ENCODE measurements at regions not wholly inside any gene's neighbourhood (a gene's known extent, or its start where the extent isn't known, plus 50 kb on each side); places are given as distances from the start of the nearest gene placed in this dataset.
"Not testable (repeated sequence)": the region's sequence is repeated elsewhere in the genome, so short reads cannot be mapped to it uniquely, and the experiment has no call there.

DNA sequence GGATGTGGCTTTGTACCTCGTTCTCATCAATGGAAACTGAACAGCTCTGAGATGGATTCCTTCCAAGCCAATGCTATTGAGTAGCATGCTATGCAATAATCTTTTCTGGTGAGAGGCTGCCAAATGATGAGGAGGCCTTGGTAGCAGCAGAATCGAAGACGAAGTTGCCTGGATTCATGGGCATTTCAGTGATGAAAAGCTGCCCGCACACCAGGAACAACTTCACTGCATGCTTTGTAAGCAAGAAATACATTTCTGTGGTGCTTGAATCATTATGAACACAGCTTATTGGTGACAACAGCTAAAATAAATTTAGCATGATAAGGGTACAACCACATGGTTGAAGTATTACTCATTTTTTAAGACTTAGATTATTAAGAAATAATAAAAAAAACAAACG is 246.8 kb upstream of the ROBO1 start:
- DNase-seq = no peak

DNA sequence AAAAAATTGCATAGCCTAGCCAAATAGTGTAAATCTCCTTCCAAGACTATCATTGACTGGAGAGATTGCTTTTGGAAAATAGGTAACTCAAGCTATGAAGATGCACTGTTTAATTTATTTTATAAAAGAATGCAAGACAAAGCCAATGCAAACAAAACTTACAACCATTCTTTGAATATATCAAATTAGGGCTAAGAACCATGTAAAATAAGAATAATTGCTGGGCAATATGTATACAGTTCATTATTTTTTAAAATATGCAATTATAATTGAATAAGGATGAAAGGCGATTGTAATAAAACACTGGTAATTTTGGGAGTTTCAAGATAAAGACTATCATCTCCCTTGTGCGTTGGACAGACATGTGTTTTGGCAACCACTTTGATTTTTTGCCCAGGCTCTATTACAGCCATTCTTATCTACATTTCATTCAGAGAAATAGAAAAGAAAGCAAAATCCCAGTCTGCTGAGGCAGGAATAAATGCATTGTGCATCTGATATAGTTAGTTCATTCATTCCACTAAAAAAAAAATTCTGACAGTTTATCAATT is 242.3 kb upstream of the ROBO1 start:
- no peak for DNase-seq

DNA sequence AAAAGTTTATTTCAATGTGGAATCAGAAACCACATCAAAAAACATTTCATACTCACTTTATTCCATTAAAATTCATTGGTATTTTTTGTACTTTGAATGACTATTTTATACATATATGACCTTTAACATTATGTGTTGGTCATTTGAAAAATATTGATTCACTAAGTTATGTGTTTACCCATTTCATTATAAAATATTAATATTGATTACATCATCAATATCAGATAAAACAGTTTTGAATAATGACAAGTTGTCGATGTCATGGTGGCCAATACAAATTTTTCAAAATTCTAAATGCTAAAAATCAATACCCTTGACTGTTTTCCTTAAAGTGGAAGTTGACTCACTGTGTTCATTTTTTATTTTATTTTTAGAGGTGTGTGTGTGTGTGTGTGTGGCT is 239.7 kb upstream of the ROBO1 start:
- no peak for DNase-seq

DNA sequence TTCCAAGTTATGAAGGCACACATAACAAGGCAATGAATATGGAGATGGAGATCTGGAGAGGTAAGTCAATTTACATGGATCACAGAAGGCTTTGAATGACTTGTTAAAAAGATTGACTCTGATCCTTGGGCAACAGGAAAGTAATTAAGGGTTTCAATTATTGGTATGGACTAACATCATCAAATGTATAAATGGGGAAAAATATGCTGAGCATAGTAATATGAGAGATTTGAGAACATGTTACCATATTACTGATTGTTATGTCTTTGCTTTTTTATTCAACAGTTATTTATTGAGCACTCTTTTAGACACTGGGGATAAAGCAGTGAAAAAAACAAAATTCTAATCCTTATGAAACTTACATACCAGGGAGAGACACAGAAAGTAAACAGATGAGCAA is 238.5 kb upstream of the ROBO1 start:
- no peak for DNase-seq

GRCh38 chr3:80000022-80000421 is 232.2 kb upstream of the ROBO1 start:
- no peak for DNase-seq

- DNase-seq = no peak
These were observed 226.6 kb upstream of the ROBO1 start for GRCh38 chr3:79994397-79994796.

DNA sequence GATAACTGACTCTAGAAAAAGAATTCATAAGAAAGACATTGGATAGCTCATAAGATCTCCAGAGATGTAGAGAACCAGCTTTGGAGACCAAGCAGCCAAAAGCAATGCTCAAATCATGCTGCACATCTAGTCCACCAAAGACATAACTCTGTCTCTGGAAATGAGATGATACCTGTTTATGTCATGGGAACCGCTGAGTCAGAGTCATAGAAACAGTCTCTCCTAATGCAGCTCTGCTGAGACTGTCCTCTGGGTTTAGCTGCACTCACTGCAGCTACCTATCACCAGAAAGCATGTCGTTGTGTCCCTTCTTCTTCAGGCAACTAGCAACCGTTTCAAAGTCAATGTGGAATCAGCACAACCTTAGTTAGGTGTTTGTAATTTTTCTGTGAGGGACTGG is 218.5 kb upstream of the ROBO1 start:
- DNase-seq = no peak

GRCh38 chr3:79985816-79986215 is 218.0 kb upstream of the ROBO1 start:
- DNase-seq = no peak

DNA sequence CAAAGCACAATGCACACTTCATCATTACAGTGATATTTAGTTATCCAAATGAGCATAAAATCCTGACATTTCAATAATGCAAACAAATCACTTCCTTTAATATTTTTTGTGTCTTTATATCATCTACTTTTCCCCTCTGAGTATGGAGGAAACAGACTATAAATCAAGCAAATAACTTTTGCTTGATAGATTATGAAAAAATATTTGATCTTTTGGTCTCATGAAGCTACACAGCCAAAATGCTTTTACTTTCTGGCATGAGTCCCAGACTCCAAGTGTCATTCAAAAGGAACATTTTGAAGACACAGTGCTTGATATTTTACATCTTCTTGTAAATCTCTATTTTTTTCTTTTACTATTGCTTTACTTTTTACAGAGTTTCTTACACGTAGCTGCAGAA is 215.3 kb upstream of the ROBO1 start:
- no peak for DNase-seq

DNA sequence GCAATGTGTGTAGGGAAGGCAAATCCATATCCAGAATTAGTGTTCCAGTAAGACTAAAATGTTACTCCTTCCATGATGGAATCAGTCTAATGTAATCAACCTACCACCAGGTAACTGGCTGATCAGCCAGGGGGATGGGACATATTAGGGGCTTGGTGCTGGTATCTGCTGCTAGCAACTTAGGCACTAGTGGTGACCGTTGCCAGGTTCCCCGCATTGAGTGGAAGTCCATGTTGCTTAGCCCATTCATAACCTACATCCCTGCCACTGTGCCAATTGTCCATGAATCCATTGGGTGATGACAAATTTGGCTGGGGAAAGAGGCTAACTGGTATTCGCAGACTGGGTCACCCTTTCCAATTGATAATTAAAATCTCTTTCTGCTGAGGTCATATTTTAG is 212.2 kb upstream of the ROBO1 start:
- no peak for DNase-seq

- DNase-seq = no peak
These were observed 208.7 kb upstream of the ROBO1 start for GRCh38 chr3:79976466-79976865.

DNA sequence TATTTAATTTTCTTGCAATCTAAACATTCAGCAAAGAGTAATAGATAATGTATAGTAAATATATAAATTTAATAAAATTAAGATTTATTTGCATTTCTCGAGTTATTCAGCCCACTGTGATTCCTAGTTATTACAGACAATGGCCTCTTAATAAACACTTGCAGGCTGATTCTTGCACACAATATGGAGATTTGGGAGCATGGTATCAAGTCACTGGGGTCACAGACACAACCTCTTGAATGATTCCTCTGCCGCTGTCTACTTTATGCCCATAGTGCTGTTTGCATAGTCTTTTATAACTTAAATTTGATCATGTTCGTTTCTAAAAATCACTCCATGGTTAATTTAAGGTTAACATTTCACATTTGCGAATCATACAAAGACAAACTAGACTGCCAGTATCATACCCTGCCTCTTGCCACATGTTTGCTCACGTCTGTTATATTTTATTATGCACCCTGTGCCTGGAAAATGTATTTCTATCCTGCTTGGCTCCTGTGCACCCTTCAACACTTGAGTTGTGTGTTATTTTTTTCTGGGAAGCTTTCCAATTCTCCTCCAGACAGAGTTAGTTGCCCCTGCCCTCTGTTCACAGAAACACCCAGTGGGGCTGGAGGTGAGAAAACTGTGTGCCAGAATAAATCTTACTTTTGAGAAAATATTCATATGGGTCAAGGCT is 206.3 kb upstream of the ROBO1 start:
- DNase-seq = no peak

DNA sequence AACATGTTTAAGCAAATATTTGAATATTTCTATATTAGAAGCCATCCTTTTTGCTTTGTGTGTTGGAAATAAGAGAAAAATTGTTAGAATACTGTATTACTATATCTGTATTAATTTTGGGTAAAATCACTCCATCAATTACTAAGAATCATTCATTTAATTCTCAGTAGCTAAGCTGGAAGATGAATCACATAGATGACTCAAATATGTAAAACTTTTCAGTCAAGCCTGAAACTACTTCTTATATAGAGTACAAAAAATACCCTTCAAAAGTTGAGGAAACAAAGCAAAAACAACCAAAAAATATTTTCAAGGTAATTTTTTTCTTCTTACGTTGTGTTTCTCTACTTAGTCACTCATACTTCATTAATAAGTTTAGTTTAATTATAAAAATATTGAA is 205.7 kb upstream of the ROBO1 start:
- no peak for DNase-seq

DNA sequence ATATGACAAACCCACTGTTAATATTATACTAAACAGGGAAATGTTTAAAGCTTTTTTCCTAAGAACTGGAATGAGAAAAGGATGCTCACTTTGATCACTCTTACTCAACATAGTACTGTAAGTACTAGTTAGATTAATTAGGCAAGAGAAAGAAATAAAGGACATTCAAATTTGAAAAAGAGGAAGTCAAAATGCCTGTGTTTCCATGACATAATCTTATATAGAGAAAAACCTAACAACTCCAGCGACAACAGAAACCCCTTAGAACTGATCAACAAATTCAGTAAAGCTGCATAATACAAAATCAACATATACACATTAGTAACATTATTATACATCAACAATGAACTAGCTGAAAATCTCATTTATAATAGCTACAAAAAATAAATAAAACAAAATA is 200.6 kb upstream of the ROBO1 start:
- DNase-seq = no peak

GRCh38 chr3:79960594-79960993 is 192.8 kb upstream of the ROBO1 start:
- no peak for DNase-seq

GRCh38 chr3:79957066-79957465 is 189.3 kb upstream of the ROBO1 start:
- no peak for DNase-seq

- no peak for DNase-seq
These were observed 187.0 kb upstream of the ROBO1 start for GRCh38 chr3:79954756-79955155.

- no peak for DNase-seq
These were observed 185.8 kb upstream of the ROBO1 start for GRCh38 chr3:79953591-79954101.

- not testable (repeated sequence) for DNase-seq
These were observed 183.6 kb upstream of the ROBO1 start for GRCh38 chr3:79951426-79951825.

DNA sequence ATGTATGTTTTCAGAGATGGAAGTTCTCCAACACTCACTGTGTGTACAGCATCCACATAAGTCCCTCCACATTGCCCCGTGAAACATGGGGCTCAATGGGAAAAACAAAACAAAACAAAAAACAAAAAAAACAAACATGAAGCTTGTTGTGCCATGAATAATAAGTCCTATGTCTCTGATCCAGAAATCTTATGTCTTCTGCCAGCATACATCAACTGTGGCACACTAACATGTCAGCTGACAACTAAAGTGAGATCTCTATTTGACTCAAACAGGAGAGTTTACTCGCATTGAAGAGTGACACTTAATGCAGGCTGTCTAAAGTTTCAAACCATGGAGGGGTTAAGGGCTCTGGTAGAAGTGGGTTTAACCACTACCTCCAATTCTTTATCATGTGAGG is 180.2 kb upstream of the ROBO1 start:
- no peak for DNase-seq

- DNase-seq = no peak
These were observed 179.7 kb upstream of the ROBO1 start for GRCh38 chr3:79947469-79947868.

DNA sequence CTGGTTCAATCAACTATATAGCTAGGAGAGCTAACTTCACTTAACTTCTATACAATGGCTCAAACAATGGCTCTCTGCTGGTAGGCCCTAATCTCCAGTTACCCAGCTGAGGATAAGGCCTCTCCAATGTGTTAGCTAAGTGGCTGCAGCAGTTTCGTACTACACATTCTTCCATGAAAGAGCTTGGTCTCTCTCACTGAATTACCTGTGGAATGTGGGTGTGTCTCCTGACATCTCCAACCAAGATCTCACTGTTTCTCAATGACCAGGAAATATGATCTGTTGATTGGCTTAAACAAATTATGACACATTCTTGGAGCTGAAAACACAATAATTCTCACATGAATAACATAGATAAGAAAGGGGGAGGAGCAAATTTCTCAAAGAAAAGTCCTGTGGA is 169.8 kb upstream of the ROBO1 start:
- no peak for DNase-seq

DNA sequence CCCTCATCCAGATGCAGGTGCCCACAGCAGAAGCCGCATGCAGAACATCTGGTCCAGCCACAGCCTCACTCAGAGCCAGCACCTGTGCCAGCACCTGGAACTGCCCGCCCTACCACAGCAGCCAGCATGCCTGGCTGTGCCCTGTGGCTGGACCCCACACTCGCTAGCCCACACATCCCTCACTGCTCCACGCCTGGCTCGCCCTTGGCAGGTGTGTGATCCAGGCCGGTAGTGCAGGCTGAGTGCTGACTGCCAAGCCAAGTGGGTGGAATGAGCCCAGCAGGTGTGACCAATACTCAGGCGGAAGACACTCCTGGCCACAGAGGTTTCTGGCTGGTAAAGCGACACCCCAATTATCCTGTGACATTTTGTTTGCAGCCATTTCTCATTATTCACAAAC is 162.4 kb upstream of the ROBO1 start:
- no peak for DNase-seq

- DNase-seq = no peak
These were observed 161.1 kb upstream of the ROBO1 start for GRCh38 chr3:79928687-79929408.
